Tibial artery (tissue), 4 donors: ENCODE measurements at regions not wholly inside any gene's neighbourhood (a gene's known extent, or its start where the extent isn't known, plus 50 kb on each side); places are given as distances from the start of the nearest gene placed in this dataset.
A peak's percentile ranks its signal among the peaks of the same experiment; 100 is the strongest.

ENCODE experiments used
- DNase-seq, 2 donors: peaks; one replicate each; pipeline ENCODE4 v3.0.0-alpha.2; 2019
- H3K27ac ChIP-seq, 2 donors: fragments of 200-600 bp; sonication (generic) in 1 of 2; 1 replicate in 1 of 2; 2 replicates in 1 of 2; pipeline ENCODE4 v1.5.1; 2018 to 2019; ENCODE audit warnings: mild to moderate bottlenecking in 1 of 2
- H3K27me3 ChIP-seq, 2 donors: fragments of 200-600 bp; sonication (generic) in 1 of 2; one replicate each; pipeline versions ENCODE4 v1.5.1 to v1.6.0; 2016 to 2019
- H3K36me3 ChIP-seq, 3 donors: fragments of 200-600 bp; sonication (generic) in 2 of 3; one replicate each; pipeline ENCODE4 v1.5.1; 2016 to 2019; ENCODE audit warnings: mild to moderate bottlenecking in 2 of 3
- H3K4me1 ChIP-seq, 4 donors: fragments of 200-600 bp; sonication (generic) in 2 of 4; 1 replicate in 3 of 4; 2 replicates in 1 of 4; pipeline ENCODE4 v1.5.1; 2016 to 2019
- H3K4me3 ChIP-seq, 2 donors: fragments of 200-600 bp; sonication (generic) in 1 of 2; 1 replicate in 1 of 2; 2 replicates in 1 of 2; pipeline ENCODE4 v1.5.1; 2018 to 2019; ENCODE audit warnings: mild to moderate bottlenecking in 2 of 2
- H3K9me3 ChIP-seq, 3 donors: fragments of 200-600 bp; sonication (generic) in 1 of 3; one replicate each; pipeline ENCODE4 v1.5.1; 2016 to 2019
- intact Hi-C: fragments of 100-400 bp; cut with DNase I; formaldehyde crosslinking; loops from one replicate; pipeline ENCODE4 v1.15.0; 2023; ENCODE audit warnings: low total_unique reads
- TF ChIP-seq, protein P1 (sequence below), 2 experiments: fragments of 200-600 bp in 1 of 2; fragments of 450-650 bp in 1 of 2; IDR thresholded peaks; one replicate each; pipeline ENCODE4 v1.5.1; 2017 to 2019; ENCODE audit warnings: antibody characterized with exemption in 2 of 2, mild to moderate bottlenecking in 1 of 2, moderate library complexity in 1 of 2

DNA sequence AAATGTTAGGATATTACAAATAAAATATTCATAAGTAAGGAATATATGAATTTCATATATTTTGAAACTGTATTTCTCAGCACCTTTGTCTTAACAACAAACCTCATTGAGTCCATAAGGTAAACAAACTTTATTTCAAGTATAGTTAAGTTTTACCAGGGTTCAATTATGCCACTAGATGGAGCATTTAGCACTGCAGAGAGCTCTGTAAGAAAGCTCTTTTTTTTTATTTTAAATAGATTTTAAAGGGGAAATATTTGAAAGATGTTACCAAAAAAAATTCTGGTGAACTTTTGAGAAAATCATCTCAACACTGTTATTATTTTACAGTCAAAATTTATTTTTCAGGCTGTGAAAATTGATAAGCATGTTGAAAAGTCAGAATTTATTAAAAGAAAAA is 955.2 kb upstream of the EYS start:
- TF ChIP-seq, protein P1, sequence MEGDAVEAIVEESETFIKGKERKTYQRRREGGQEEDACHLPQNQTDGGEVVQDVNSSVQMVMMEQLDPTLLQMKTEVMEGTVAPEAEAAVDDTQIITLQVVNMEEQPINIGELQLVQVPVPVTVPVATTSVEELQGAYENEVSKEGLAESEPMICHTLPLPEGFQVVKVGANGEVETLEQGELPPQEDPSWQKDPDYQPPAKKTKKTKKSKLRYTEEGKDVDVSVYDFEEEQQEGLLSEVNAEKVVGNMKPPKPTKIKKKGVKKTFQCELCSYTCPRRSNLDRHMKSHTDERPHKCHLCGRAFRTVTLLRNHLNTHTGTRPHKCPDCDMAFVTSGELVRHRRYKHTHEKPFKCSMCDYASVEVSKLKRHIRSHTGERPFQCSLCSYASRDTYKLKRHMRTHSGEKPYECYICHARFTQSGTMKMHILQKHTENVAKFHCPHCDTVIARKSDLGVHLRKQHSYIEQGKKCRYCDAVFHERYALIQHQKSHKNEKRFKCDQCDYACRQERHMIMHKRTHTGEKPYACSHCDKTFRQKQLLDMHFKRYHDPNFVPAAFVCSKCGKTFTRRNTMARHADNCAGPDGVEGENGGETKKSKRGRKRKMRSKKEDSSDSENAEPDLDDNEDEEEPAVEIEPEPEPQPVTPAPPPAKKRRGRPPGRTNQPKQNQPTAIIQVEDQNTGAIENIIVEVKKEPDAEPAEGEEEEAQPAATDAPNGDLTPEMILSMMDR (IDR thresholded peaks at IDR 0.05) = peak in 1 of 2 experiments; percentile 22
- H3K9me3 ChIP-seq = no peaks in the 10 kb centered on the region
- no peaks in the 10 kb centered on the region for H3K36me3 ChIP-seq
- no peak overlapping the region for H3K27ac ChIP-seq
- no peak for DNase-seq
- no peak overlapping the region for H3K4me3 ChIP-seq
- intact Hi-C loops = loop anchor here (10.0 kb wide), 1 partner anchor 287 kb away; no protein-coding TSS in a partner anchor
- H3K27me3 ChIP-seq = no peaks in the 10 kb centered on the region
- no peaks in the 10 kb centered on the region for H3K4me1 ChIP-seq

DNA sequence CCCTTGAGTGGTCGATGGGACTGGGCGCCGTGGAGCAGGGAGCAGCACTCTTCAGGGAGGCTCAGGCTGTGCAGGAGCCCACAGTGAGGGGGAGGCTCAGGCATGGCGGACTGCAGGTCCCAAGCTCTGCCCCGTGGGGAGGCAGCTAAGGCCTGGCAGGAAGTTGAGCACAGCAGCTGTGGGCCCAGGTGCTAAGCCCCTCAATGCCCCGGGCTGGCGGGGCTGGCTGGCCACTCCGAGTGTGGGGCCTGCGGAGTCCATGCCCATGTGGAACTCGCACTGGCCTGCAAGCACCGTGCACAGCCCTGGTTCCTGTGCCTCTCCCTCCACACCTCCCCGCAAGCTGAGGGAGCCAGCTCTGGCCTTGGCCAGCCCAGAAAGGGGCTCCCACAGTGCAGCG is 948.4 kb upstream of the EYS start:
- intact Hi-C loops = no loop called here

DNA sequence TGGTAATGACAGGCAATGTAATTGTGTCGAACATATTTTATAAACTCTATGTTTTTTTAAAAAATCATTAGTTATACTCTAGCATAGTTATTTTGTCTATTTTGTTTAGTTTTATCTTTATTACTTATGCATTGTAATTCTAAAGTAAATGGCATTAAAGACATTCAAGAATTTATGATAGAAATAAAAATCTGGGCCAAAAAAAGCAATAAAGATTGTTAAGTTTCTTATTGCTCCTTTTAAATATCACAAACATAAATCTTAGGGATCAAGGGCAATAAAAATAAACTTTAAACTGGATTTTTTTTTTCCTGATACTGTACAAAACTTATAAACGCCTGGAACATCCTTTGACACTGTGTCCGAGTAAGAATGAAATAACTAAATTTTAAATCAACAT is 931.5 kb upstream of the EYS start:
- Histone ChIP-seq H3K9me3 (no peaks in the 10 kb centered on the region), H3K4me3 (no peak overlapping the region), H3K27me3 (no peaks in the 10 kb centered on the region), H3K27ac (no peak overlapping the region), H3K4me1 (no peaks in the 10 kb centered on the region), H3K36me3 (no peaks in the 10 kb centered on the region)
- DNase-seq = no peak
- intact Hi-C loops = no loop called here
- TF ChIP-seq, protein P1 (IDR thresholded peaks at IDR 0.05) = no peak

More for the DNA sequence above, 948.4 kb upstream of the EYS start:
- Histone ChIP-seq H3K9me3 (peaks cover 0 to 3% (median 0%) of the 10 kb centered on the region in 3 donors), H3K27ac (no peak overlapping the region), H3K4me3 (no peak overlapping the region), H3K27me3 (no peaks in the 10 kb centered on the region), H3K36me3 (no peaks in the 10 kb centered on the region), H3K4me1 (no peaks in the 10 kb centered on the region)
- TF ChIP-seq, protein P1 (IDR thresholded peaks at IDR 0.05) = no peak
- DNase-seq = no peak

DNA sequence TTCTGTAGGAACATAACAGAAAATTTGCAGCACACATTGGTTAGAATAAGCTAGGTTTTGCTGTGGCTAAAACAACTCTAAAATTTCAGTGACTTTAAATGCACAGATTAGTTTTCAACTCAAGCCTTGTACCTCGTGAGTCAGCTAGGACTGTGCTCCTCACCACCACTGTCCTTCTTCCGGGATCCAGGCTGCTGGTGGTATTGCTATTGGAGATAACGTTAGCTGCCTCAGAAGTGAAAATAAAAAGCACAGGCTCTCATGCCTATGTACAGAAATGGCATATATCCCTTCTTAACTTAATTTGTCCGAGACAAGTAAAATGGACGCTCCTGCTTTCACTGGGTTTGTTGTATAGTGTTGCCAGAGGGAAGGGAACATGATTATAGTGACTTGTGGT is 931.1 kb upstream of the EYS start:
- Histone ChIP-seq H3K9me3 (no peaks in the 10 kb centered on the region), H3K27me3 (no peaks in the 10 kb centered on the region), H3K4me3 (no peak overlapping the region), H3K27ac (no peak overlapping the region), H3K36me3 (no peaks in the 10 kb centered on the region), H3K4me1 (no peaks in the 10 kb centered on the region)
- intact Hi-C loops = no loop called here
- TF ChIP-seq, protein P1 (IDR thresholded peaks at IDR 0.05) = no peak
- no peak for DNase-seq

DNA sequence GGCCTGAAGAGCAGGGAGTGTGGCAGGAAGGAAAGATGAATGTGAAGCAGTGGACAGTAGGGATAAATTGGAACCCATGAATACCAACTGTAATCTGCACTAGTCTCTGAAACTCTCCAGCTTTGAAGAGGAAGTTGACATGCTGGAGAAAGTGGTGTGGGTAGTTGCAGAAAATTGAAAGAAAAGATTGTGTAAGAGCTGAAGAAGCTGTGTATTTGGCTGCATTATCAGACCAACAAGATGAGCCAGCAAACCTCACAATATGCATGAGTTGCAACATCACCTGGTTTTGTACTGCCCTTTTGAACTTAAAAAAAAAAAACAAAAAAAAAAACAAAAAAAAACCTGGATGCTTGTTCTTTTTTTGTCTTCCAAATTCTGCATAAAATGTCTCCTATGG is 921.9 kb upstream of the EYS start:
- Histone ChIP-seq H3K4me1 (no peaks in the 10 kb centered on the region), H3K27ac (no peak overlapping the region), H3K9me3 (no peaks in the 10 kb centered on the region), H3K36me3 (no peaks in the 10 kb centered on the region), H3K4me3 (no peak overlapping the region), H3K27me3 (no peaks in the 10 kb centered on the region)
- intact Hi-C loops = no loop called here
- no peak for DNase-seq
- TF ChIP-seq, protein P1 (IDR thresholded peaks at IDR 0.05) = no peak

DNA sequence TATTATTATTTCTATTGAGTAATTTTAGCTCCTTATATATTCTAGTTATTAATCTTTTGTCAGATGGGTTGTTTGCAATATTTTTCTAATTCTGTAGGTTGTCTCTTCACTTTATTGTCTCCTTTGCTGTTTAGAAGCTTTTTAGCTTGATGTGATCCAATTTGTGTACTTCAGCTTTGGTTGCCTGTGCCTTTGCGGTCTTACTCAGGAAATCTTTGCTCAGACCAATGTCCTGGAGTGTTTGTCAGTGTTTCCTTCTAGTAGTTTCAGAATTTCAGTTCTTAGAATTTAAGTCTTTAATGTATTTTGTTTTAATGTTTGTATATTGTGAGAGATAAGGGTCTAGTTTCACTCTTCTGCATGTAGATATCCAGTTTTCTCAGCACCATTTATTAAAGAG is 916.0 kb upstream of the EYS start:
- no peaks in the 10 kb centered on the region for H3K4me1 ChIP-seq
- no peaks in the 10 kb centered on the region for H3K27me3 ChIP-seq
- H3K9me3 ChIP-seq = no peaks in the 10 kb centered on the region
- H3K36me3 ChIP-seq = no peaks in the 10 kb centered on the region
- H3K27ac ChIP-seq = no peak overlapping the region
- intact Hi-C loops = no loop called here
- DNase-seq = no peak
- TF ChIP-seq, protein P1 (IDR thresholded peaks at IDR 0.05) = no peak
- H3K4me3 ChIP-seq = no peak overlapping the region
